ENCODE measurements at regions not wholly inside any gene's neighbourhood (a gene's known extent, or its start where the extent isn't known, plus 50 kb on each side); places are given as distances from the start of the nearest gene placed in this dataset.
A peak's percentile ranks its signal among the peaks of the same experiment; 100 is the strongest.

DNA sequence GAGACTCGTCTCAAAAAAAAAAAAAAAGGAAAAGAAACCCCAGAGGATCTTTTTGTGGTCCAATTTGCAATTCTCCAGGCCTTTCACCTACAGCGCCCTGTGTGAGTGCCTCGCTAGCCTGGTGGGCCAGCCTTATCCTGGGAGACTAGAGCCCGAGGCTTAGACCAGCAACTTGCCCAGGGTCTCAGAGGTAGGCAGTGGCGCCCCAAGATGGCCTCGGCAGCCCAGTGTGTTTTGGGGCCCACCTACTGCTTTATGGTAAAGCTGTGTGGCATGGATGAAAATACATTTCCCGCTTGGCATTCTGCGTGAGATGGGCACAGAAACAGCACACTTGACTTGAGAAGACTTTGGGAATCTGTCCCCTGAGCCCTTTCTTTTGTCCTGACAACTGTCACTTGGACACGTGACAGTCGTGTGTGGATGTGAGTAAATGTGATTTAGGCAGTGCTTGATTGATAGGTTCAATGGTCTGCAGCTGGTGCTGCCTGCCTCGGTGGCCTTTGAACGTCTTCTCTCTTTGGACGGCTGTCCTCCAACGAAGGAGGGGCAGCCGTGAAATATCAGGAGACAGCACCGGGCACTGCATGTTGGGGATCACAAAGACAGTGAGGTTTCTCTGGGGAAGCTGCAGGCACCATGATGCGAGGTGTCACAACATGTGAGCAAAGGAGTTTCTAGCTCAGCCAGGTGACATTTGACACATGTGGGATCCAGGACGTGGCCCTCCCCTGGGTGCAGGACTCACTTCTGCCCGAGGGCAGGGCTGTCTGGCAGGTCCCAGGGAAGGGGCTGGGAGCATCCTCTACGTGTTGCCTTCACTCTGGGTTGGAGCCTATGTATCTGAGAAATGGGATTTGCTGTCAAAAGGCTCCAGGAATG is 209.5 kb upstream of the TWIST2 start:
- no peak for DNase-seq

DNA sequence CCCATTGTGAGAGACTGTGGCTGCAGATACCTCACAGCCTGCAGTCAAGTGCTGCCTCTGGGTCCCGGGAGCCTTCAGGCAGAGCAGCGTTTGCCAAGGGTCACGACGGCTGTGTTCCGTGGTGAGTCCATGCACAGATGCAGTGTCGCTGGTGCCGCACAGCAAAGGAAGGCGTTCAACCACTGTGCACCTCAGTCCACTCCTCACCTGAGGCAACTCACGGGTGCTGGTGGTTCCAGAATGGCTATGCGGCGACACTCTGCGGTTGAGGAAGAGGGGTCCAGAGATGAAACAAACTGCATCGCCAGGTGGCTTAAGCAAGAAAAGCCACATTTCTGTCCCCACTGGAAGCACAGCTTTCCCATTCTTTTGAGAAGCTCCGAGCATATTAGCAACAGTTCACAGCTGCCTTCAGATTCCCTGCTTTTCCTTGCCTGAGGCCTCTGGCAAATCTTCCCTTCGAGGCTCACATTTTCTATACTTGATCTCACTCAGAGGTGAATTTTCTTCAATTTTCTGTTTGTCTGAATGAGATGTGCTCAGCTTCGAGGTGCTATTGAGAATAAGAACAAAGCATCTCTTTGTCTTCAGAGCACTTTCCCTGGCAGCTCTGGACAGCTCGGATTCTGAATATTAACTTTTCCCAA is 208.8 kb upstream of the TWIST2 start:
- no peak for DNase-seq

DNA sequence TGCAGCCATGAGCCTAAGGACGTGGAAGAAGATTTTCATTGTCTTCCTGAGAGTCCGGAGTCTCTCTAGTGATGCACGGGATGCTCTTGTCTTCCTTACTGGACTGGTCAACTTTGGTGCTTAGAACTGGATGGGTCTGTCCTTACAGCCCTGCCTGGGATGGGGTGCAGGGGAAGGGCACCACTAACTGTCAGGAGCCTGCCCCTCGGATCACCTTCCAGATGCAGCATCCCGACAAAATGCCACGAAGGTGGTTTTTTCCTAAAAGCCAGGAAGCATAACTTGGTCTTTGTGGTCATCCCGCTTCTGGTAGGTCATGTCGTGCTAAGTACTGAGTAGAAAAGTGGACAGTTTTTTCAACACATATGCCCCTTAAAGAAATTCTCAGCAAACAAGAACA is 207.4 kb upstream of the TWIST2 start:
- no peak for DNase-seq

DNA sequence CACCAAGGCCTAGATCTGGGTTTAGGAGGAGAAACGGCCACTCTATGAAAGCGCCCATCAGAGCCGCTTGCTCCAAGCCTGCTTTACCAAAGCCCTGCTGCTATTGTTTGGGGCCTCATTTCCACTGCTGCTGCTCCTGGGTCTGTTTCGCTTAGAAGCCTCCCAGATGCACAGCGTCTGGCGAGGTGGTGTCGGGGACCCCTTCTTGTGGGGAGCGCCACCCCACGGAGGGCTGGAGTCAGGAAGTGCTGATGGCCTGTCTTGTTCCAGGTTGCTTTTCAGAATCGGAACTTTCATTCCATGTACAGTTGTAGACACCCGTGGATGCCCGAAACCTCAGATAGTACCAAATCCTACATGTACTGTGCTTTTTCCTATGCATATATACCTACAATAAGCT is 204.9 kb upstream of the TWIST2 start:
- DNase-seq: no peak

DNA sequence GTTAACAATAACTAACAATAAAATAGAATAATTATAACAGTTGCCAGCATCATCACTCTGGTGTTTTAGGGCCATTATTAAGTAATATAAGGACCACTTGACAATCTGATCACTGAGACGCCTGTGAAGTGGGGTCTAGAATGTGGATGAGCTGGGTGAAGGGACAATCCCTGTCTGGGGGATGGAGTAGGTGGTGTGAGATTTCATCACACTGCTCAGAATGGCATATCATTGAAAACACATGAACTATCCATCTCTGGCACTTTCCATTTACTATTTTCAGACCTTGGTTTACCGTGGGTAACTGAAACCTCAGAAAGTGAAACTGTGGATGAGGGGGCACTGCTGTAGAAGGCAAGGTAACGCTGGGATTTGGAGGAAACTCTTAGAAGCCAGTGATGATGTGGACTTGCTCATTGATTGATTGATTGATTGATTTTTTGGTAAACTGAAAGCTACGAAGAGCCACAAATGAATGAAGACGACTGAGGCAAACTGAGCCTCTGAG is 204.4 kb upstream of the TWIST2 start:
- DNase-seq: no peak

DNA sequence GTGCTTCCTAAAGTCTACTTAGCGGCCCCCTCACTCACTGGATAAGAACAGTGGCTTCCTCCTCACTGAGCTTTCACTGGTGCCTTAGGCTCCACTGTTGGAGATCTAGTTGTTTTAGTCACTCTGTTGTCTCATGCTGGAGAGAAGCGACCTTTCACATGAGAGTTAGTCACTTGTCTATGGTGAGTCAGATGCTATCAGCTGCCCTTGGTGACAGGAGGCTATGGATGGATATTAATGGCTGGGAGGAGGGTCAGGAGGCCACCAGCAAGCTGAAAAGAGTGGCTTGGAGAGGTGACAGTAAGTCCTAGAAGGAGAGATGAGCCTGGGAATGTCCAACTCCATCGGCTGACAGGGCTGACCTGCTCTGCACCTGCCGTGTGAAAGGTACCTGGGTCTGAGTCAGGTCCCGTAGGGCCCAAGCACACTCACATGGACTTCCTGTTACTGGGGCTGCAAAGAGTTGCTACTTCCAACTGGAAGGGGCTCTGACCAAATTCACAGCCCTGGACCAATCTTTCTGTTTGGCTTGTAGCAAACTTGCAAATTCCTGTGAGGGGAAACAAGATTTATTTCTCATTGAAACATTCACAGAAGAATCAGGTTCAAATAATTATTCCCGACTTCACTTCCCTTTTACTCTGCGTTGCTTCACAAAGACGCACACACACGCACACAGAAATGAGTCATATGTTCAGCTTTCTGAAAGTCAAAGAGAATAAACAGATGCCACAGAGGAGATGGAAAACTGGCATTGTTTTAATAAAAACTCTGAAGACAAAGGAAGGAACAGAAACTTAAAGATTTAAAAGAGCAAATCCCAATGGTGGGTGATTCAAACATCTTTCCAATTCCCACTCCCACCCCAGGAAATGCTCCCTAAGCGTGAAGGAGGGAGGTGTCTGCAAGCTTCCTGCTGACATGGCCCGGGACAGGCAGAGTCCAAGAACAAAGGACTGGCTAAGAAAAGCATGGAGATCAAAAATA is 203.5 kb upstream of the TWIST2 start:
- no peak for DNase-seq

DNA sequence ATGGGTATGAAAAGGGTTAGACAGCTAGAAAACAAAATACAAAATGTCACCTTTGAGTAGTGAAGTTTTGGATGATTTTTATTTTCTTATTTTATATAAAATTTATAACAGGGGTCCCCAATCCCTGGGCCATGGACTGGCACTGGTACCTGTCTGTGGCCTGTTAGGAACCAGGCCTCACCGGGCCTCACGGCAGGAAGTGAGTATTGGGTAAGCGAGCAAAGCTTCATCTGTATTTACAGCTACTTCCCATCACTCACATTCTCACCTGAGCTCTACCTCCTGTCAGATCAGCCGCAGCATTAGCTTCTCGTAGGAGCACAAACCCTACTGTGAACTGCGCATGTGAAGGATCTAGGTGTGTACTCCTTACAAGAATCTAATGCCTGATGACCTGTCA is 202.8 kb upstream of the TWIST2 start:
- no peak for DNase-seq

DNA sequence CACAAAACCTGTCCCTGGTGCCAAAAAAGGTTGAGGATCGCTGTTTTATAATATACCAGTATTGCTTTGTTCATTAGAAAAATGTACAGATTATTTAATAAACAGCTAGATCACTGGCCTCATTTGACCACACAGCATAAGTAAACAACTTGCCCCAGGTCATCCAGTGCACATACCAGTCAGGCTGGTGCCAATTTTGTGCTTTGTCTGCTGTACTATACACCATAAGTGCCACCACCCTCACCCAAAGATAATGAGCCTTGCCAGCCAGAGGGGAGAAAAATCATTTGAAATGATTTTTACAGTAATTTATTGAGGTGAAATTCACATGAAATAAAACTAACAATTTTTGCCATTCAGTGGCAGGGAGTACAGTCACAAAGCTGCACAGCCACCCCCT is 202.2 kb upstream of the TWIST2 start:
- DNase-seq: no peak

DNA sequence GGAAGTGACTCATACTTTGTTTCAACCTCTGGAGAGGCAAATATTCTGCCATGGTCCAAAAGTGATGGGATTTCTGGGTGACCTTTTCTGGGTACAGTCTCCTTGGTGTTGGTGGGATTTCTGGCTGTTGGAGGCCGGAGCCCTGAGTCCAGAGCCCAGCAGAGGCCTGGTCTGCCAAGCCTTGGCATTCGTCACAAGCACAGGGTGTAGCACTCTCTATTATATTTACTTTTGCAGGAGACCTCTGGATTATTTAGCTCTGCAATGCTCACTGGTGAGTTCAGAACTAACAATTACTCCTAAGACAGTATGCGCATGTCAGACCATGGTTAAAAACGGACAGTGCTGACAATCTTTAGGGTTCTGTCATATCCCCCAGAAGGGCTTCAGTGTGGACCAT is 201.6 kb upstream of the TWIST2 start:
- no peak for DNase-seq

DNA sequence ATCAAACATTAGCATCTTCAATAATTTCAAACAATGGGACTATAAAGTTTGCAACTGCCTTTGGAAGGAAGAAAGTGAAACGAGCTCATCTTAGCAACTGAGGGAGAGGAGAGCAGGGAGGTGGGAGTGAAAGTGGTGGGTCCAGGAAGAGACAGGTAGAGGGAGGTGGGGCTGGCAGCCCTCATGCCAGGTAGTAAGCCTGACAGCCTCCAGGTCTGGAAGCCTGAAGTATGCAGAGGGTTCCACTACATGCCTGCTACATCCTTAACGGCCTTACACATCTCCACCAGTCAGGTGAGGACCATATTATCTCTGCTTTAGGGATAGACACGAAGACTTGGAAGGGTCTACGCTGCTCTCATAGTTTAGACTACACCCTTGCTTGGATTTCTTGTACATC is 201.1 kb upstream of the TWIST2 start:
- DNase-seq: no peak

DNA sequence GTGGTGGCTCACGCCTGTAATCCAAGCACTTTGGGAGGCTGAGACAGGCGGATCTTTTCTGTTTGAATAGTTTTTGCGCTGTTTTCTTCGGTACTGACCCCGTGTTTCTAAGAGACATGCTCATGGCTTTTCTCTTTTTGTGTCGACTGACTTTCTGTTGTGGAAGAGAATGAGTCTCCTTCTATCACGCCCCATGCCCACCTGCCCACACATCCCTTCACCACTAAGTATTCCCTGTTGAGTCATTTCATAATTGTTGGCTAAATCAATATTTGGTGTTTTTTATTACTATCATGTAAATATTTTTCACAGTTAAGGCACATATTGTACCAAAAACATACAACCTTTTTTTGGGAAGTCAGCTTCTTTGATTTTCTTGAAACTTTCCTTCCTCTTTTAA is 198.8 kb upstream of the TWIST2 start:
- DNase-seq: no peak

DNA sequence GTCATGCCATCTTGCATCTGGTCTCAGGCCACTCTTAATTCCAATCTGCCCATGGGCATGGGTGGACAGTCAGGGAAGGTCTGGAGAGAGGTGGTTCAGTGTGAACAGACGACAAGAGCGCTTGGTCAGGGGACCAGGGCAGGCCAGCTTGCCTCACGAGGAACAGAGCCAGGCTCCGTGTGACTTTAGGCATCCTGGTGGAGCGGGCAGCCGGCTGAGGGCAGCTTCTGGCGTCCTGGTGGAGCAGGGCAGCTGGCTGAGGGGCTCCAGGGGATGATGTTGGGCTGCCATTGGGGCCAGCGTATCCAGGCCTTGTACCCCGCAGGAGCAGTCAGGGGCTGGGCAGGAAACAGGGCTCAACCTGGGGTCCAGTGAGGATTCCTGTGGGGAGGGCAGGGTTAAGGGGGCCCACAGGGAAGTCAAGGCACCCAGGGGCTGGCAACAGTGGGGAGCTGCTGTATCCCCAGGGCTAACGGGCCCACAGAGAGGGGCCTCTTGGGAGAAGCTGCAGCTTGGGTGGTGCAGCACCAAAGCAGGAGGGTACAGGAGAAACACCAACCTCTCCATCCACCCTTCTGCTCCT is 197.9 kb upstream of the TWIST2 start:
- DNase-seq: no peak

DNA sequence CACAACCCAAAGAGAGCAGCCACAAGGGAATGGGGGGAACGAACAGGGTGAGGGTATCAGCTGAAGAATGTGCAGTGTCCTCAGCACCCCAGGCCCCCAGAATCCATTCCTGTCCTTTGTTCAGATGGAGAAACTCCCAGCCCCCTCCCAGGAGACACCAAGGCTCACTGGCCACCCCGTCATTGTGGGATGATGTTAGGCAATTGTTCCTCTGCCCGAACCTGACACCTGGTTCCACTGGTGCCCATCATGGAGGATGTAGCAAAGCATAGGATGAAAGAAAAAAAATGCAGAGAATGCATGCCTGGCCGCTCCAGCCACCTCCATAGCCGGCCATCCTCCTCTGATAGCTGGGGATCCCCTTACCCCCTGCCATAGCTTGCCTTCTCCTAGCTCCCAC is 197.3 kb upstream of the TWIST2 start:
- no peak for DNase-seq

DNA sequence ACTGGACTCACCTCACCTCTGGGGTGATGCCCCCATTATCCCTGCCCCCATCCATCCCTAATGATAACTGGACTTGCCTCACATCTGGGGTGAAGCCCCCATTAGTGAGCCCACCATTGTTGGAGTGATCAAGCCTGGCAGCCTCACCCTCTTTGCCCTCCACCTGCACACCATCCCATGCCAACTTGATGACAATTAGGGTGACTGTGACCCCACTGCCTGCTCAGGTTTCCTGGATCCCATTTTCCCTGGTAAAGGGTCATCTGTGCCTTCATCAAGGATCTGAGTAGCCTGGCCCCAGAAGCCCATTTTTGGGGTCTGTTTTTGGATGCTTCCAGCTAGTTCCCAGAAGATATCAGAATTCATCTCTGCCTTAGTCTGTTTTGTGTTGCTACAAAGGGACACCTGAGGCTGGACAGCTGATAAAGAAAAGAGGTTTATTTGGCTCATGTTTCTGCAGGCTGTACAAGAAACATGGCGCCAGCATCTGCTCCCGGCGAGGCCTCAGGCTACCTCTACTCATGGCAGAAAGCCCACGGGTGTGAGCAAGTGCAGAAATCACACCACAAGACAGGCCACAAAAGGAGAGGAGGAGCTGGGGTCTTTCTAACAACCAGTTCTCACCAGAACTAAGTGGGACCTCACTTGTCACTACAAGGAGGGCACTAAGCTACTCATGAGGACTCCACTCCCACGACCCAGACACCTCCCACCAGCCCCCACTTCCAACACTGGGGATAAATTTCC is 196.4 kb upstream of the TWIST2 start:
- DNase-seq: no peak

DNA sequence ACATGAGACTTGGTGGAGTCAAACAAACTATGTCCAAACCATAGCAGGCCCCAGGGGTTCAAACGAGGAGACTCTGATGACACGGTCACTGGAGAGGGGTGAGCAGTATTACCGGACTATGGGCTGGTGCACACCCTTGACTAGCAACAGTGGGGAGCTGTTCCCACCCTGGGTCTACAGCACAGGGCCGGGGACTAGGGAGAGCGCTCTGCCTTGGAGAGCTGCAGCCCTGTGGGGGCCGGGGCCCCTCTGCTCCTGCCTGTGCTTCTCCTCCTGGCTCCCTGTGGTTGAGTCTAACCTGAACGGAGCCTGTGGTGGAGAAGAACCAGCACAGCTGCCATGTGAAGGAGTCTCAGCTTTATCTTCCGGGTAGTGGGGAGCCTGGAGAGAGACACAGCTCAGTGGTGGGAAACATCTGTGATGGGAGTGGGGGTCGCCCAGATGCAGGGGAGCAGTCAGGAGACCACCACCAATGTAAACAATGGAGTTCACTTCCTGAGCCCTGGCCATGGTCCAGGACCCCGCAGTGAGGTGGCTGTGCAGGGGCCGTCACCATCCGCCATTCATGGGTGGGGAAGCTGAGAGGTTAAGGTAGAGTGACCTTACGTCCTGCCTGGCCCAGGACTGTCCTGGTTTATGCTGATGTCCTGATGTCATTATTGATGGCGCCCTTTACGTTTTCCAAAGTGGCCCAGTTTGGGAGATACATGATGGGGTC is 195.7 kb upstream of the TWIST2 start:
- no peak for DNase-seq

DNA sequence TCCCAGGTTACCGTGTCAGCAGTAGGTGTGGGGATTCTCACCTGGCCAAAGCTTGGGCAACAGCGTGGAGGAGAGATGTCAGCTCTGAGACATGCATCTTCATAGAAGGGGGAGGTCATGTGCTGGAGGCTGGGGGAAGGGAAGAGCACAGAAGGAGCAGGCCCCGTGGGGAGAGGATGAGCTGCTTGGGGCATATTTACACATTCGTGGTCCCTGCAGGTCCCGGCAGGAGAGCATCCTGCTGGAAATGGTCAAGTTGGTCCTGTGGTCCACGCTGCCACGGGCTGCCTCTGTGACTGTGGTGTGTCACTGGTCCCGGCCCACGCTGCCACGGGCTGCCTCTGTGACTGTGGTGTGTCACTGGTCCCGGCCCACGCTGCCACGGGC is 195.1 kb upstream of the TWIST2 start:
- no peak for DNase-seq

DNA sequence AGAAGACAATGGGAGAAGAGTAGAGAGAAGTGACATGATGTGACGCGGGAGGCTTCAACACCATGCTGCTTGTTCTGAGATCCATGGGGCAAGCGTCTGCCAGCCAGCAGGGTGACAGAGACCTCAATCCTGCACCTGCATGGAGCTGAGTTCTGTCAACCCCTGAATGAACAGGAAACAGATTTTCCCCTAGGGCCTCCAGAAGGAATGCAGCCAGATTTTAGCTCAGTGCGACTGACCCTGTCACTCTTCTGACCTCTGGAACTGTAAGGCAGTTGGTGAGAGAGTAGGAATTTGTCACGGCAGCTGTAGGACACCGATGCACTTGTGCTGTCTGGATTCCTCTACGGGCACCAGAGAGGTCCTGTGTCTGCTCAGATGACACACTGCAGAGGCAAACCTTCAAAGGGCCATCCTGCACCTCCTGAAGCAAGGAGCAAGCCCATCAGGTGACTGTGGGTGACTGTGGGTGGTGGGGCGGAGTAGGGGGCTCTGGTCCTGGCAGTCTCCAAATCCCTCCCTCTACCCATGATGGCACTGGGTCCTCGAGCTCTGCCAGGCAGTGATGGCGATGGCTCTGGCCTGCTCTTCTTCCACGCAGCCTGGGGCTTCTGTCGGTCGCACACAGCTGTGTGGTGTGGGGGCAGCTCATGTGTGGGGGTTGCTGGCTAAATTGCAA is 194.3 kb upstream of the TWIST2 start:
- DNase-seq: no peak

DNA sequence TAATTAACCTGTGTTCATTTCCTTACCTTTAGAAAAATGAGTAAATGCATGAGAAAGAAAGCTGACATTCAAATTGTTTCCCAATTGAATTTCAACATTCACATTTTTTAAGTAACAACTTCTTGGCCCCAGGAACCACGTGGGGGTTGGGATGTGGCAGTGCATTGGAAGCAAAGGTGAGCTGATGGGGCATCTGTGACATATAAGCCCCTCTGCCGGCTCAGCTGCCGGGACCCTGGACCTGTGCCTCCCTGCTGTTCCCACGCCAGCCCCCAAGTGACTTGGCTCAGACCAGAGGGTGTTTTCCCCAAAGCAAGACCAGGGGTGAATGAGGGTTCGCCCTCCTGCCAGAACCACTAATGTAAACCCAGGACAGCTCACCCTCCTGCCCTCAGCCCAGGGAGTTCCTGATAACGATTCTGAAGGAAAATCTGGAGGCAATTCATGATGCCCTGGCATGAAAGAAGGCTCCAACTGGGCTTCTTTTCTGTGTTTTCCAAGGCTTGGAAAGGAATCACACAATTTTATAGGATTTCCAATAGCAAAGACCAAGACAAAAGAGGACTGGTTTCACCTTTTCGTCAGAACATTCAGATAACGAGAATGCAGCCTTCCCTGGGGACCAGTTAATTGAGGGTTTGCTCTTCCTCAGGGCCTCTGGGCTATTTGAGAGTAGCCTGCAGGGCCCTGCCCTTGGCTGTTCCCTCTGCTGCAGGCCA is 193.2 kb upstream of the TWIST2 start:
- peak in 1 of 2 experiments; percentile 29 for DNase-seq

DNA sequence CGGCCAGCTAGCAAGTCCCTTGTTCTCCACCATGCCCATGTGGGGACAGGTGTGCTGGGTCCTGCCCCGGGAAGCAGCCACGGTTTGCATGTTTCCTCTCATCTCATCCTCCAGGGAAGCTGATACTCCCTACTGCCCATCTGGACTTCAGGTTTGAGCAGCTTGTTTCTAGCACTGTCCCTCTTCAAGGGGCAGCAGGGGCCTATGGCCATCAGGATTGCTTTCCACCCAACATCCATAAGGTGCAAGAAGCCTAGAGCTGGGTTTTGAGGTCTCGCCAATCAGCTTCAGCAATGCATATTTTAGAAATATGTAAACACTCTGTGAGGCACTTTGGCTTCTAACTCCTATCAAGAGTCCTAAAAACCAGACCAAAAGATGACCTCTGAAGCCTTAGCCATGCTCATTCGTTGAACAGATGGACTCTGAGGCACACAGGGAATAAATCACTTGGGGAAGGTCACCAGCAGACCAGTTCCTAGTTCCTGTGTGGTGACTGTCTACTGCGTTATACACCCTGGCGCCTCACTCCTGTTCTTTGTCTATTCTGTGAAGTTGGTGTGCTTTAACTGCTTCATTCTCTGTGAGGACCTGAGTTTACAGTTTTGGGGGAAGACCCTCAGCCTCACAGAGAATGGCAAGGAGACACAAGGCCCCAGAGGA is 192.6 kb upstream of the TWIST2 start:
- DNase-seq: no peak

All from NCI-H526 (cell line).